PFSK-1 (cell line): ENCODE measurements at regions not wholly inside any gene's neighbourhood (a gene's known extent, or its start where the extent isn't known, plus 50 kb on each side); places are given as distances from the start of the nearest gene placed in this dataset.

Source experiments
- FOXP2 ChIP-seq: optimal IDR thresholded peaks from 2 replicates; pipeline ENCODE3; 2011; ENCODE audit warnings: borderline replicate concordance, control low read depth, inconsistent platforms; ENCODE audit not compliant: insufficient read depth; ENCODE audit errors: extremely low read length, extremely low read depth
- POLR2AphosphoS5 ChIP-seq: IDR thresholded peaks from 2 replicates; pipeline ENCODE4 v1.6.1; 2012; ENCODE audit warnings: low read depth, mild to moderate bottlenecking, control low read depth, low read length, moderate library complexity
- REST ChIP-seq, 2 experiments: IDR thresholded peaks; 2 replicates each; pipeline versions ENCODE4 v1.6.1 to v1.8.0; 2011 to 2012; ENCODE audit warnings: low read depth in 2 of 2, low read length in 2 of 2, control low read depth in 1 of 2, inconsistent platforms in 1 of 2, mild to moderate bottlenecking in 1 of 2, moderate library complexity in 1 of 2; ENCODE audit not compliant: insufficient read depth in 1 of 2
- SIN3A ChIP-seq: IDR thresholded peaks from 2 replicates; pipeline ENCODE4 v1.6.1; 2012; ENCODE audit warnings: mild to moderate bottlenecking, low read length, moderate library complexity, borderline replicate concordance; ENCODE audit not compliant: insufficient read depth
- TAF1 ChIP-seq: IDR thresholded peaks from 2 replicates; pipeline ENCODE4 v1.6.1; 2012; ENCODE audit warnings: low read length, control low read depth, borderline replicate concordance; ENCODE audit not compliant: insufficient read depth

- TF ChIP-seq POLR2AphosphoS5 (no peak), REST (IDR thresholded peaks at IDR 0.05; ENCODE audit: insufficient read depth in 1 of 2, low read depth in 2 of 2, low read length in 2 of 2) (no peak), SIN3A (no peak), TAF1 (no peak), FOXP2 (no peak)
Observed at GRCh38 chr1:91597215-91597614, 96.6 kb downstream of the CDC7 start.

GRCh38 chr1:91600431-91601337 is 100.0 kb downstream of the CDC7 start:
- TF ChIP-seq TAF1 (no peak), POLR2AphosphoS5 (no peak), REST (IDR thresholded peaks at IDR 0.05; ENCODE audit: insufficient read depth in 1 of 2, low read depth in 2 of 2, low read length in 2 of 2) (no peak), FOXP2 (no peak), SIN3A (no peak)

GRCh38 chr1:91601554-91602376 is 101.1 kb downstream of the CDC7 start:
- TF ChIP-seq FOXP2 (peak; percentile 16), REST (IDR thresholded peaks at IDR 0.05; ENCODE audit: insufficient read depth in 1 of 2, low read depth in 2 of 2, low read length in 2 of 2) (no peak)

- TF ChIP-seq REST (IDR thresholded peaks at IDR 0.05; ENCODE audit: insufficient read depth in 1 of 2, low read depth in 2 of 2, low read length in 2 of 2) (no peak), SIN3A (no peak), POLR2AphosphoS5 (no peak), TAF1 (no peak), FOXP2 (no peak)
Observed at GRCh38 chr1:91603409-91603808, 102.8 kb downstream of the CDC7 start.
